GM06990 (cell line): ENCODE measurements at regions not wholly inside any gene's neighbourhood (a gene's known extent, or its start where the extent isn't known, plus 50 kb on each side); places are given as distances from the start of the nearest gene placed in this dataset.

ENCODE experiments used
- DNase-seq: peaks from one replicate; pipeline ENCODE4 v3.0.0-alpha.2; 2011; ENCODE audit not compliant: insufficient read length; ENCODE audit errors: extremely low read depth
- H3K27me3 ChIP-seq: replicated peaks from 2 replicates; pipeline ENCODE4 v1.6.0; 2011; ENCODE audit warnings: low read length; ENCODE audit not compliant: control insufficient read depth, insufficient read depth
- H3K36me3 ChIP-seq: 2 replicates; pipeline ENCODE4 v1.5.1; 2011; ENCODE audit warnings: low read length; ENCODE audit not compliant: control insufficient read depth, insufficient read depth
- H3K4me3 ChIP-seq: replicated peaks from 2 replicates; pipeline ENCODE4 v1.5.1; 2011; ENCODE audit warnings: low read depth, mild to moderate bottlenecking, control low read depth, low read length
- CTCF ChIP-seq: IDR thresholded peaks from 2 replicates; pipeline ENCODE4 v1.5.1; 2011; ENCODE audit warnings: low read length, control low read depth, mild to moderate bottlenecking, inconsistent platforms; ENCODE audit not compliant: insufficient read depth, poor library complexity, severe bottlenecking

- Histone ChIP-seq H3K4me3 (no peak overlapping the region), H3K36me3 (no peaks in the 10 kb centered on the region), H3K27me3 (no peaks in the 10 kb centered on the region)
- DNase-seq = no peak
- TF ChIP-seq CTCF = no peak
Observed at GRCh38 chr15:94682171-94682570, 450.8 kb downstream of the MCTP2 start.

- Histone ChIP-seq H3K36me3 (no peaks in the 10 kb centered on the region), H3K4me3 (no peak overlapping the region), H3K27me3 (no peaks in the 10 kb centered on the region)
- no peak for TF ChIP-seq CTCF
- DNase-seq = no peak
Observed at GRCh38 chr15:94683902-94684301, 452.5 kb downstream of the MCTP2 start.

- H3K36me3 ChIP-seq = no peaks in the 10 kb centered on the region
- no peak for DNase-seq
- no peak overlapping the region for H3K4me3 ChIP-seq
- TF ChIP-seq CTCF = no peak
- H3K27me3 ChIP-seq = no peaks in the 10 kb centered on the region
Observed at GRCh38 chr15:94691169-94691568, 459.8 kb downstream of the MCTP2 start.

GRCh38 chr15:94692710-94693109, 461.3 kb downstream of the MCTP2 start:
- no peak for DNase-seq

GRCh38 chr15:94700211-94700610, 468.9 kb downstream of the MCTP2 start:
- TF ChIP-seq CTCF = no peak
- Histone ChIP-seq H3K27me3 (no peaks in the 10 kb centered on the region), H3K36me3 (no peaks in the 10 kb centered on the region), H3K4me3 (no peak overlapping the region)
- DNase-seq = no peak

More at GRCh38 chr15:94692710-94693109, 461.3 kb downstream of the MCTP2 start:
- TF ChIP-seq CTCF = no peak
- Histone ChIP-seq H3K27me3 (no peaks in the 10 kb centered on the region), H3K4me3 (no peak overlapping the region), H3K36me3 (no peaks in the 10 kb centered on the region)

- TF ChIP-seq CTCF = no peak
- Histone ChIP-seq H3K4me3 (no peak overlapping the region), H3K27me3 (no peaks in the 10 kb centered on the region), H3K36me3 (no peaks in the 10 kb centered on the region)
- no peak for DNase-seq
Observed at GRCh38 chr15:94701281-94701985, 470.1 kb downstream of the MCTP2 start.
